Mesendoderm (in vitro differentiated cells): ENCODE measurements at regions not wholly inside any gene's neighbourhood (a gene's known extent, or its start where the extent isn't known, plus 50 kb on each side); places are given as distances from the start of the nearest gene placed in this dataset.
A peak's percentile ranks its signal among the peaks of the same experiment; 100 is the strongest.

Experiments
- DNase-seq: peaks from one replicate; pipeline ENCODE4 v3.0.0; 2013
- H2AK5ac ChIP-seq: 2 replicates; pipeline ENCODE4 v1.6.1; 2013; ENCODE audit warnings: low read length, inconsistent platforms
- H2BK120ac ChIP-seq: 2 replicates; pipeline ENCODE4 v1.6.1; 2013; ENCODE audit warnings: low read depth, mild to moderate bottlenecking, low read length, moderate library complexity, mixed read lengths
- H2BK15ac ChIP-seq: replicated peaks from 2 replicates; pipeline ENCODE4 v1.6.1; 2013; ENCODE audit warnings: low read depth, mild to moderate bottlenecking, moderate library complexity
- H2BK5ac ChIP-seq: 2 replicates; pipeline ENCODE4 v1.6.1; 2013; ENCODE audit warnings: low read length, inconsistent platforms
- H3K18ac ChIP-seq: 2 replicates; pipeline ENCODE4 v1.6.1; 2013; ENCODE audit warnings: mild to moderate bottlenecking, low read length, mixed read lengths
- H3K23ac ChIP-seq: one replicate; pipeline ENCODE4 v1.6.1; 2013; ENCODE audit warnings: low read length
- H3K27ac ChIP-seq: 2 replicates; pipeline ENCODE4 v1.5.1; 2013; ENCODE audit warnings: low read depth, mild to moderate bottlenecking, inconsistent platforms, low read length, moderate library complexity
- H3K27me3 ChIP-seq: 2 replicates; pipeline ENCODE4 v1.6.1; 2013; ENCODE audit warnings: low read length, control low read depth, mild to moderate bottlenecking, inconsistent platforms; ENCODE audit not compliant: insufficient read depth, poor library complexity
- H3K36me3 ChIP-seq: 2 replicates; pipeline ENCODE4 v1.6.1; 2013; ENCODE audit warnings: low read length, inconsistent platforms; ENCODE audit not compliant: control insufficient read depth, insufficient read depth
- H3K4ac ChIP-seq: one replicate; pipeline ENCODE4 v1.6.1; 2013; ENCODE audit warnings: low read depth, mild to moderate bottlenecking, low read length, moderate library complexity
- H3K4me1 ChIP-seq: 2 replicates; pipeline ENCODE4 v1.6.1; 2013; ENCODE audit warnings: low read depth, low read length, inconsistent platforms; ENCODE audit not compliant: control insufficient read depth
- H3K4me2 ChIP-seq: 2 replicates; pipeline ENCODE4 v1.6.1; 2013; ENCODE audit warnings: low read length
- H3K4me3 ChIP-seq: 2 replicates; pipeline ENCODE4 v1.5.1; 2013; ENCODE audit warnings: mild to moderate bottlenecking, low read length
- H3K56ac ChIP-seq: one replicate; pipeline ENCODE4 v1.6.1; 2013; ENCODE audit warnings: low read length
- H3K79me1 ChIP-seq: 2 replicates; pipeline ENCODE4 v1.6.1; 2013; ENCODE audit warnings: low read length, inconsistent platforms
- H3K79me2 ChIP-seq: 2 replicates; pipeline ENCODE4 v1.6.1; 2013; ENCODE audit warnings: mild to moderate bottlenecking, low read length; ENCODE audit not compliant: control insufficient read depth, insufficient read depth
- H3K9ac ChIP-seq: 2 replicates; pipeline ENCODE4 v1.6.1; 2013; ENCODE audit warnings: low read length, inconsistent platforms
- H4K5ac ChIP-seq: one replicate; pipeline ENCODE4 v1.6.1; 2013; ENCODE audit warnings: low read length
- H4K8ac ChIP-seq: one replicate; pipeline ENCODE4 v1.6.1; 2013; ENCODE audit warnings: low read depth, mild to moderate bottlenecking, control low read depth, low read length, moderate library complexity
- WGBS: extraction: QIAGEN DNeasy Blood & Tissue Kit; methylation state at CpG from one replicate; pipeline ENCODE4 v1.1.7; 2013; ENCODE audit warnings: low lambda C conversion rate, missing lambda C conversion rate; ENCODE audit not compliant: insufficient coverage; ENCODE audit errors: extremely low coverage; 5-methylcytosine and 5-hydroxymethylcytosine counted together

- no peak overlapping the region for H2BK15ac ChIP-seq
- no peak overlapping the region for H3K9ac ChIP-seq
- peaks cover 3% of the 10 kb centered on the region for H3K4me1 ChIP-seq
- H4K5ac ChIP-seq: no peak overlapping the region
- H3K56ac ChIP-seq: no peak overlapping the region
- no peak overlapping the region for H4K8ac ChIP-seq
- H3K36me3 ChIP-seq: no peaks in the 10 kb centered on the region
- no peaks in the 10 kb centered on the region for H3K79me2 ChIP-seq
- no peak overlapping the region for H2BK5ac ChIP-seq
- H2AK5ac ChIP-seq: no peak overlapping the region
- no peak overlapping the region for H3K4me3 ChIP-seq
- no peak overlapping the region for H3K27ac ChIP-seq
- H3K18ac ChIP-seq: no peak overlapping the region
- no peak overlapping the region for H2BK120ac ChIP-seq
- H3K4ac ChIP-seq: no peak overlapping the region
- H3K27me3 ChIP-seq: no peaks in the 10 kb centered on the region
- no CpG with 5 or more reads among the region's 2 CpGs for WGBS
- no peak for DNase-seq
- H3K4me2 ChIP-seq: no peak overlapping the region
- no peak overlapping the region for H3K23ac ChIP-seq
- no peaks in the 10 kb centered on the region for H3K79me1 ChIP-seq
Measured at GRCh38 chr2:160660741-160661140, 167.1 kb upstream of the RBMS1 start.

GRCh38 chr2:160664603-160665140, 171.1 kb upstream of the RBMS1 start:
- H3K36me3 ChIP-seq: no peaks in the 10 kb centered on the region
- H4K5ac ChIP-seq: no peak overlapping the region
- no CpG with 5 or more reads among the region's 2 CpGs for WGBS
- no peak overlapping the region for H3K4me3 ChIP-seq
- no peak overlapping the region for H3K56ac ChIP-seq
- H3K79me2 ChIP-seq: no peaks in the 10 kb centered on the region
- H3K23ac ChIP-seq: no peak overlapping the region
- H3K79me1 ChIP-seq: no peaks in the 10 kb centered on the region
- no peak overlapping the region for H2BK15ac ChIP-seq
- H2AK5ac ChIP-seq: no peak overlapping the region
- no peak overlapping the region for H3K18ac ChIP-seq
- no peak overlapping the region for H4K8ac ChIP-seq
- H3K27ac ChIP-seq: no peak overlapping the region
- no peak overlapping the region for H3K9ac ChIP-seq
- H3K27me3 ChIP-seq: no peaks in the 10 kb centered on the region
- no peak overlapping the region for H2BK120ac ChIP-seq
- no peak overlapping the region for H3K4me2 ChIP-seq
- H2BK5ac ChIP-seq: no peak overlapping the region
- peak; percentile 17 for DNase-seq
- H3K4me1 ChIP-seq: no peaks in the 10 kb centered on the region
- H3K4ac ChIP-seq: no peak overlapping the region

- H2AK5ac ChIP-seq: no peak overlapping the region
- no peak overlapping the region for H3K27ac ChIP-seq
- no peak overlapping the region for H3K9ac ChIP-seq
- H3K79me1 ChIP-seq: no peaks in the 10 kb centered on the region
- no peak overlapping the region for H3K4ac ChIP-seq
- H3K4me1 ChIP-seq: no peaks in the 10 kb centered on the region
- H3K27me3 ChIP-seq: no peaks in the 10 kb centered on the region
- no peak overlapping the region for H3K56ac ChIP-seq
- no peak overlapping the region for H3K23ac ChIP-seq
- no peak overlapping the region for H3K4me2 ChIP-seq
- no peak overlapping the region for H4K8ac ChIP-seq
- H2BK5ac ChIP-seq: no peak overlapping the region
- no peaks in the 10 kb centered on the region for H3K36me3 ChIP-seq
- H2BK15ac ChIP-seq: no peak overlapping the region
- H3K4me3 ChIP-seq: no peak overlapping the region
- H3K79me2 ChIP-seq: no peaks in the 10 kb centered on the region
- no peak for DNase-seq
- no peak overlapping the region for H3K18ac ChIP-seq
- WGBS: no CpG with 5 or more reads among the region's 5 CpGs
- peak overlapping the region; percentile 9 for H2BK120ac ChIP-seq
- H4K5ac ChIP-seq: no peak overlapping the region
Measured at GRCh38 chr2:160666154-160667060, 172.8 kb upstream of the RBMS1 start.

GRCh38 chr2:160667811-160668210, 174.2 kb upstream of the RBMS1 start:
- H3K36me3 ChIP-seq: no peaks in the 10 kb centered on the region
- no peak overlapping the region for H4K5ac ChIP-seq
- H3K4me3 ChIP-seq: no peak overlapping the region
- no peak overlapping the region for H3K56ac ChIP-seq
- no peaks in the 10 kb centered on the region for H3K79me1 ChIP-seq
- H2BK15ac ChIP-seq: no peak overlapping the region
- no peak overlapping the region for H3K23ac ChIP-seq
- DNase-seq: no peak
- no peak overlapping the region for H3K27ac ChIP-seq
- no peak overlapping the region for H2BK5ac ChIP-seq
- no peak overlapping the region for H2AK5ac ChIP-seq
- H3K4me2 ChIP-seq: no peak overlapping the region
- no peaks in the 10 kb centered on the region for H3K79me2 ChIP-seq
- no peak overlapping the region for H2BK120ac ChIP-seq
- H3K27me3 ChIP-seq: no peaks in the 10 kb centered on the region
- H3K9ac ChIP-seq: no peak overlapping the region
- no peaks in the 10 kb centered on the region for H3K4me1 ChIP-seq
- no peak overlapping the region for H4K8ac ChIP-seq
- no peak overlapping the region for H3K4ac ChIP-seq
- no peak overlapping the region for H3K18ac ChIP-seq

- H4K8ac ChIP-seq: no peak overlapping the region
- H3K9ac ChIP-seq: no peak overlapping the region
- no peaks in the 10 kb centered on the region for H3K36me3 ChIP-seq
- no peak overlapping the region for H2BK5ac ChIP-seq
- no peak overlapping the region for H3K4me2 ChIP-seq
- H2BK120ac ChIP-seq: no peak overlapping the region
- H3K4me3 ChIP-seq: no peak overlapping the region
- no peak overlapping the region for H3K56ac ChIP-seq
- no peak overlapping the region for H2AK5ac ChIP-seq
- H3K27ac ChIP-seq: no peak overlapping the region
- no peaks in the 10 kb centered on the region for H3K4me1 ChIP-seq
- no peaks in the 10 kb centered on the region for H3K79me1 ChIP-seq
- H3K18ac ChIP-seq: no peak overlapping the region
- no peak overlapping the region for H2BK15ac ChIP-seq
- no peak for DNase-seq
- no peak overlapping the region for H3K4ac ChIP-seq
- H3K23ac ChIP-seq: no peak overlapping the region
- H4K5ac ChIP-seq: no peak overlapping the region
- H3K27me3 ChIP-seq: no peaks in the 10 kb centered on the region
- WGBS: no CpG with 5 or more reads among the region's 5 CpGs
- no peaks in the 10 kb centered on the region for H3K79me2 ChIP-seq
Measured at GRCh38 chr2:160670618-160671017, 177.0 kb upstream of the RBMS1 start.
